ENCODE measurements at regions not wholly inside any gene's neighbourhood (a gene's known extent, or its start where the extent isn't known, plus 50 kb on each side); places are given as distances from the start of the nearest gene placed in this dataset.

GRCh38 chr15:36271048-36271447 is 308.4 kb upstream of the CDIN1 start:
- no peak for TF ChIP-seq CTCF (IDR thresholded peaks at IDR 0.05; ENCODE audit: low read depth, low read length, missing control alignments)

GRCh38 chr15:36275656-36276055 is 303.8 kb upstream of the CDIN1 start:
- in situ Hi-C loops (cut with HindIII; ENCODE audit: low sequenced_read_pairs): no loop called here
- H3K4me3 ChIP-seq (ENCODE audit: low read depth, low read length): no peak overlapping the region
- DNase-seq (ENCODE audit: low read depth): no peak
- TF ChIP-seq CTCF (IDR thresholded peaks at IDR 0.05; ENCODE audit: low read depth, low read length, missing control alignments): no peak

More at GRCh38 chr15:36271048-36271447, 308.4 kb upstream of the CDIN1 start:
- H3K4me3 ChIP-seq (ENCODE audit: low read depth, low read length): no peak overlapping the region
- no peak for DNase-seq (ENCODE audit: low read depth)
- in situ Hi-C loops (cut with HindIII; ENCODE audit: low sequenced_read_pairs): no loop called here

GRCh38 chr15:36278219-36278618 is 301.2 kb upstream of the CDIN1 start:
- no peak for DNase-seq (ENCODE audit: low read depth)
- in situ Hi-C loops (cut with HindIII; ENCODE audit: low sequenced_read_pairs): no loop called here
- H3K4me3 ChIP-seq (ENCODE audit: low read depth, low read length): no peak overlapping the region
- peak; percentile 20 for TF ChIP-seq CTCF (IDR thresholded peaks at IDR 0.05; ENCODE audit: low read depth, low read length, missing control alignments)

- in situ Hi-C loops (cut with HindIII; ENCODE audit: low sequenced_read_pairs): no loop called here
- no peak for DNase-seq (ENCODE audit: low read depth)
- H3K4me3 ChIP-seq (ENCODE audit: low read depth, low read length): no peak overlapping the region
- TF ChIP-seq CTCF (IDR thresholded peaks at IDR 0.05; ENCODE audit: low read depth, low read length, missing control alignments): no peak
Measured at GRCh38 chr15:36282821-36283220, 296.6 kb upstream of the CDIN1 start.

GRCh38 chr15:36284911-36285310 is 294.5 kb upstream of the CDIN1 start:
- in situ Hi-C loops (cut with HindIII; ENCODE audit: low sequenced_read_pairs): no loop called here
- DNase-seq (ENCODE audit: low read depth): no peak
- no peak overlapping the region for H3K4me3 ChIP-seq (ENCODE audit: low read depth, low read length)
- no peak for TF ChIP-seq CTCF (IDR thresholded peaks at IDR 0.05; ENCODE audit: low read depth, low read length, missing control alignments)

GRCh38 chr15:36291501-36291900 is 287.9 kb upstream of the CDIN1 start:
- no peak overlapping the region for H3K4me3 ChIP-seq (ENCODE audit: low read depth, low read length)
- in situ Hi-C loops (cut with HindIII; ENCODE audit: low sequenced_read_pairs): no loop called here
- no peak for TF ChIP-seq CTCF (IDR thresholded peaks at IDR 0.05; ENCODE audit: low read depth, low read length, missing control alignments)
- DNase-seq (ENCODE audit: low read depth): no peak

GRCh38 chr15:36294359-36294758 is 285.1 kb upstream of the CDIN1 start:
- peak; percentile 67 for DNase-seq (ENCODE audit: low read depth)
- no peak overlapping the region for H3K4me3 ChIP-seq (ENCODE audit: low read depth, low read length)
- in situ Hi-C loops (cut with HindIII; ENCODE audit: low sequenced_read_pairs): no loop called here
- TF ChIP-seq CTCF (IDR thresholded peaks at IDR 0.05; ENCODE audit: low read depth, low read length, missing control alignments): no peak
